HG03442 (cell line): ENCODE measurements at regions not wholly inside any gene's neighbourhood (a gene's known extent, or its start where the extent isn't known, plus 50 kb on each side); places are given as distances from the start of the nearest gene placed in this dataset.

ENCODE experiments used
- ATAC-seq: cut with Tn5 transposase; IDR thresholded peaks from one replicate; pipeline ENCODE4 v1.9.1; 2021; ENCODE audit warnings: mild to moderate bottlenecking, moderate library complexity; ENCODE audit not compliant: unreplicated experiment

- no peak for ATAC-seq
Measured at GRCh38 chr12:27382924-27383323, 50.3 kb downstream of the BMAL2 start.

- ATAC-seq, result peak; percentile 67
Measured at GRCh38 chr12:27383429-27384260, 51.0 kb downstream of the BMAL2 start.

GRCh38 chr12:27384261-27384590 lies 51.6 kb downstream of the BMAL2 start:
- no peak for ATAC-seq

GRCh38 chr12:27385766-27386564 lies 53.3 kb downstream of the BMAL2 start:
- ATAC-seq, result no peak

GRCh38 chr12:27387473-27387872 lies 54.8 kb downstream of the BMAL2 start:
- no peak for ATAC-seq

GRCh38 chr12:27388650-27389049 lies 56.0 kb downstream of the BMAL2 start:
- no peak for ATAC-seq

- ATAC-seq, result no peak
Measured at GRCh38 chr12:27394676-27395075, 51.9 kb upstream of the SMCO2 start.

GRCh38 chr12:27396216-27396815 lies 50.2 kb upstream of the SMCO2 start:
- no peak for ATAC-seq
